ENCODE measurements at regions not wholly inside any gene's neighbourhood (a gene's known extent, or its start where the extent isn't known, plus 50 kb on each side); places are given as distances from the start of the nearest gene placed in this dataset.

- no peak for TF ChIP-seq ZNF462 (CRISPR knock-in tag; IDR thresholded peaks at IDR 0.05)
- TF ChIP-seq ZNF331 (CRISPR knock-in tag; IDR thresholded peaks at IDR 0.05; ENCODE audit: low read depth), result no peak
- no peak for TF ChIP-seq ETS1 (IDR thresholded peaks at IDR 0.05)
Observed at GRCh38 chr5:29715167-29715566, 1478.3 kb upstream of the CDH6 start (continued).

- H3K9me3 Mint-ChIP-seq, result peaks cover 2% of the 10 kb centered on the region; the same call in 2 of the 3 replicates
- no peaks in the 10 kb centered on the region for H3K27me3 Mint-ChIP-seq (ENCODE audit: insufficient read depth, low read depth, poor library complexity)
- no peak overlapping the region for H3K4me3 Mint-ChIP-seq
- H3K4me2 ChIP-seq, result no peak overlapping the region
- no peaks in the 10 kb centered on the region for H3K4me1 Mint-ChIP-seq
- no peak overlapping the region for H2AFZ ChIP-seq
- ATAC-seq, result no peak
- no peak overlapping the region for H3K27ac ChIP-seq (ENCODE audit: low read depth)
- H3K79me2 ChIP-seq (replicated peaks; ENCODE audit: insufficient read depth), result no peaks in the 10 kb centered on the region
- H4K20me1 ChIP-seq (replicated peaks; ENCODE audit: insufficient read depth), result no peaks in the 10 kb centered on the region
- H3K9me2 ChIP-seq (ENCODE audit: insufficient read depth), result no peaks in the 10 kb centered on the region
- H3K36me3 ChIP-seq (ENCODE audit: insufficient read depth), result no peaks in the 10 kb centered on the region
- no peak overlapping the region for H3K27ac Mint-ChIP-seq
- H3K4me1 ChIP-seq (ENCODE audit: insufficient read depth), result no peaks in the 10 kb centered on the region
- no peaks in the 10 kb centered on the region for H3F3A ChIP-seq (replicated peaks; ENCODE audit: low read depth)
- H3K27me3 ChIP-seq (ENCODE audit: insufficient read depth), result no peaks in the 10 kb centered on the region
- DNase-seq (ENCODE audit: low spot score), result no peak
- no peaks in the 10 kb centered on the region for H3K36me3 Mint-ChIP-seq (ENCODE audit: low read depth)
- H3K4me3 ChIP-seq, result no peak overlapping the region
- TF ChIP-seq STAT1 (IDR thresholded peaks at IDR 0.05; ENCODE audit: unreplicated experiment), result no peak
- no peak for TF ChIP-seq ZNF331 (CRISPR knock-in tag; IDR thresholded peaks at IDR 0.05; ENCODE audit: low read depth)
- TF ChIP-seq, protein P1, sequence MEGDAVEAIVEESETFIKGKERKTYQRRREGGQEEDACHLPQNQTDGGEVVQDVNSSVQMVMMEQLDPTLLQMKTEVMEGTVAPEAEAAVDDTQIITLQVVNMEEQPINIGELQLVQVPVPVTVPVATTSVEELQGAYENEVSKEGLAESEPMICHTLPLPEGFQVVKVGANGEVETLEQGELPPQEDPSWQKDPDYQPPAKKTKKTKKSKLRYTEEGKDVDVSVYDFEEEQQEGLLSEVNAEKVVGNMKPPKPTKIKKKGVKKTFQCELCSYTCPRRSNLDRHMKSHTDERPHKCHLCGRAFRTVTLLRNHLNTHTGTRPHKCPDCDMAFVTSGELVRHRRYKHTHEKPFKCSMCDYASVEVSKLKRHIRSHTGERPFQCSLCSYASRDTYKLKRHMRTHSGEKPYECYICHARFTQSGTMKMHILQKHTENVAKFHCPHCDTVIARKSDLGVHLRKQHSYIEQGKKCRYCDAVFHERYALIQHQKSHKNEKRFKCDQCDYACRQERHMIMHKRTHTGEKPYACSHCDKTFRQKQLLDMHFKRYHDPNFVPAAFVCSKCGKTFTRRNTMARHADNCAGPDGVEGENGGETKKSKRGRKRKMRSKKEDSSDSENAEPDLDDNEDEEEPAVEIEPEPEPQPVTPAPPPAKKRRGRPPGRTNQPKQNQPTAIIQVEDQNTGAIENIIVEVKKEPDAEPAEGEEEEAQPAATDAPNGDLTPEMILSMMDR (conservative IDR thresholded peaks at IDR 0.05; ENCODE audit: low read depth in 2 of 2), result no peak
- TF ChIP-seq ZNF114 (CRISPR knock-in tag; IDR thresholded peaks at IDR 0.05), result no peak
- no peak for TF ChIP-seq ETS1 (IDR thresholded peaks at IDR 0.05)
- TF ChIP-seq, protein P2, sequence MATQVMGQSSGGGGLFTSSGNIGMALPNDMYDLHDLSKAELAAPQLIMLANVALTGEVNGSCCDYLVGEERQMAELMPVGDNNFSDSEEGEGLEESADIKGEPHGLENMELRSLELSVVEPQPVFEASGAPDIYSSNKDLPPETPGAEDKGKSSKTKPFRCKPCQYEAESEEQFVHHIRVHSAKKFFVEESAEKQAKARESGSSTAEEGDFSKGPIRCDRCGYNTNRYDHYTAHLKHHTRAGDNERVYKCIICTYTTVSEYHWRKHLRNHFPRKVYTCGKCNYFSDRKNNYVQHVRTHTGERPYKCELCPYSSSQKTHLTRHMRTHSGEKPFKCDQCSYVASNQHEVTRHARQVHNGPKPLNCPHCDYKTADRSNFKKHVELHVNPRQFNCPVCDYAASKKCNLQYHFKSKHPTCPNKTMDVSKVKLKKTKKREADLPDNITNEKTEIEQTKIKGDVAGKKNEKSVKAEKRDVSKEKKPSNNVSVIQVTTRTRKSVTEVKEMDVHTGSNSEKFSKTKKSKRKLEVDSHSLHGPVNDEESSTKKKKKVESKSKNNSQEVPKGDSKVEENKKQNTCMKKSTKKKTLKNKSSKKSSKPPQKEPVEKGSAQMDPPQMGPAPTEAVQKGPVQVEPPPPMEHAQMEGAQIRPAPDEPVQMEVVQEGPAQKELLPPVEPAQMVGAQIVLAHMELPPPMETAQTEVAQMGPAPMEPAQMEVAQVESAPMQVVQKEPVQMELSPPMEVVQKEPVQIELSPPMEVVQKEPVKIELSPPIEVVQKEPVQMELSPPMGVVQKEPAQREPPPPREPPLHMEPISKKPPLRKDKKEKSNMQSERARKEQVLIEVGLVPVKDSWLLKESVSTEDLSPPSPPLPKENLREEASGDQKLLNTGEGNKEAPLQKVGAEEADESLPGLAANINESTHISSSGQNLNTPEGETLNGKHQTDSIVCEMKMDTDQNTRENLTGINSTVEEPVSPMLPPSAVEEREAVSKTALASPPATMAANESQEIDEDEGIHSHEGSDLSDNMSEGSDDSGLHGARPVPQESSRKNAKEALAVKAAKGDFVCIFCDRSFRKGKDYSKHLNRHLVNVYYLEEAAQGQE (IDR thresholded peaks at IDR 0.05; ENCODE audit: unreplicated experiment), result no peak
- TF ChIP-seq EZH2phosphoT487 (IDR thresholded peaks at IDR 0.05; ENCODE audit: unreplicated experiment), result no peak
Observed at GRCh38 chr5:29702875-29703274, 1490.6 kb upstream of the CDH6 start.

Measured in GM23338 (cell line).